ENCODE measurements at regions not wholly inside any gene's neighbourhood (a gene's known extent, or its start where the extent isn't known, plus 50 kb on each side); places are given as distances from the start of the nearest gene placed in this dataset.

GRCh38 chr5:173531863-173532262, 84.6 kb downstream of the BOD1 start:
- intact Hi-C loops (cut with DNase I): no loop called here

GRCh38 chr5:173530547-173530946, 85.9 kb downstream of the BOD1 start:
- no peak for DNase-seq (ENCODE audit: low spot score)
- intact Hi-C loops (cut with DNase I): no loop called here

More at GRCh38 chr5:173531863-173532262, 84.6 kb downstream of the BOD1 start:
- DNase-seq (ENCODE audit: low spot score): no peak

GRCh38 chr5:173529861-173530260, 86.6 kb downstream of the BOD1 start:
- intact Hi-C loops (cut with DNase I): no loop called here
- no peak for DNase-seq (ENCODE audit: low spot score)

- intact Hi-C loops (cut with DNase I): no loop called here
- DNase-seq (ENCODE audit: low spot score): no peak
Observed at GRCh38 chr5:173527671-173528070, 88.8 kb downstream of the BOD1 start.

GRCh38 chr5:173524136-173524535, 92.3 kb downstream of the BOD1 start:
- no peak for DNase-seq (ENCODE audit: low spot score)
- intact Hi-C loops (cut with DNase I): no loop called here

GRCh38 chr5:173523388-173523787, 93.1 kb downstream of the BOD1 start:
- DNase-seq (ENCODE audit: low spot score): no peak
- intact Hi-C loops (cut with DNase I): no loop called here

GRCh38 chr5:173522518-173522917, 93.9 kb downstream of the BOD1 start:
- no peak for DNase-seq (ENCODE audit: low spot score)
- intact Hi-C loops (cut with DNase I): no loop called here

GRCh38 chr5:173518856-173519255, 97.6 kb downstream of the BOD1 start:
- intact Hi-C loops (cut with DNase I): no loop called here
- DNase-seq (ENCODE audit: low spot score): no peak

- DNase-seq (ENCODE audit: low spot score): no peak
- intact Hi-C loops (cut with DNase I): no loop called here
Observed at GRCh38 chr5:173517648-173518047, 98.8 kb downstream of the BOD1 start.

- intact Hi-C loops (cut with DNase I): no loop called here
- no peak for DNase-seq (ENCODE audit: low spot score)
Observed at GRCh38 chr5:173515526-173515925, 100.9 kb downstream of the BOD1 start.

- intact Hi-C loops (cut with DNase I): no loop called here
- DNase-seq (ENCODE audit: low spot score): no peak
Observed at GRCh38 chr5:173514661-173515060, 101.8 kb downstream of the BOD1 start.

- no peak for DNase-seq (ENCODE audit: low spot score)
- intact Hi-C loops (cut with DNase I): no loop called here
Observed at GRCh38 chr5:173513521-173513991, 102.9 kb downstream of the BOD1 start.

GRCh38 chr5:173512637-173513435, 103.6 kb downstream of the BOD1 start:
- no peak for DNase-seq (ENCODE audit: low spot score)
- intact Hi-C loops (cut with DNase I): no loop called here

GRCh38 chr5:173509060-173509459, 107.4 kb downstream of the BOD1 start:
- intact Hi-C loops (cut with DNase I): no loop called here
- DNase-seq (ENCODE audit: low spot score): no peak

- DNase-seq (ENCODE audit: low spot score): no peak
- intact Hi-C loops (cut with DNase I): no loop called here
Observed at GRCh38 chr5:173507171-173507570, 109.3 kb downstream of the BOD1 start.

- intact Hi-C loops (cut with DNase I): no loop called here
- DNase-seq (ENCODE audit: low spot score): no peak
Observed at GRCh38 chr5:173505634-173506033, 110.8 kb downstream of the BOD1 start.

- no peak for DNase-seq (ENCODE audit: low spot score)
- intact Hi-C loops (cut with DNase I): no loop called here
Observed at GRCh38 chr5:173501922-173502321, 114.5 kb downstream of the BOD1 start.

GRCh38 chr5:173501271-173501670, 115.2 kb downstream of the BOD1 start:
- no peak for DNase-seq (ENCODE audit: low spot score)
- intact Hi-C loops (cut with DNase I): no loop called here

- DNase-seq (ENCODE audit: low spot score): no peak
Observed at GRCh38 chr5:173500213-173500560, 116.3 kb downstream of the BOD1 start.

GRCh38 chr5:173499471-173500212, 116.8 kb downstream of the BOD1 start:
- no peak for DNase-seq (ENCODE audit: low spot score)
- intact Hi-C loops (cut with DNase I): loop anchor here (5.0 kb wide), 2 partner anchors 38 to 177 kb away; no protein-coding TSS in a partner anchor

More at GRCh38 chr5:173500213-173500560, 116.3 kb downstream of the BOD1 start:
- intact Hi-C loops (cut with DNase I): no loop called here
